ENCODE measurements at regions not wholly inside any gene's neighbourhood (a gene's known extent, or its start where the extent isn't known, plus 50 kb on each side); places are given as distances from the start of the nearest gene placed in this dataset. TPM values are rescaled to one million over a fixed set of nuclear protein-coding genes. Genes with fewer than 3 reads are reported as not detected.

GRCh38 chr3:27533718-27534573 lies 49.8 kb upstream of the SLC4A7 start:
- Histone ChIP-seq H3K27ac (peak overlapping the region in 1 of 4 donors; percentile 28), H3K27me3 (no peaks in the 10 kb centered on the region), H3K9me3 (no peaks in the 10 kb centered on the region), H3K4me3 (no peak overlapping the region), H3K36me3 (replicated peaks in 1 of 2; ENCODE audit: insufficient read depth in 1 of 2, low read depth in 2 of 2) (no peaks in the 10 kb centered on the region), H3K4me1 (no peaks in the 10 kb centered on the region)
- intact Hi-C loops (cut with DNase I), result no loop called here
- TF ChIP-seq CTCF (IDR thresholded peaks at IDR 0.05) (no peak), POLR2A (IDR thresholded peaks at IDR 0.05) (no peak)
- peak; percentile 48 for ATAC-seq
- WGBS, 2 donors, result 38 to 45% methylated on average over 10 of the region's 10 CpGs
- peak in 3 of 4 donors; percentile 7 to 38 (median 24) for DNase-seq

Small RNAs in the stretch of these regions (small RNA-seq; reads per million reads assigned to genes)
- gene AC098614.2, result not detected
- not detected for gene RF00019

Measured in body of pancreas (tissue), 4 donors.